HG03571 (cell line): ENCODE measurements at regions not wholly inside any gene's neighbourhood (a gene's known extent, or its start where the extent isn't known, plus 50 kb on each side); places are given as distances from the start of the nearest gene placed in this dataset.
"Not testable (repeated sequence)": the region's sequence is repeated elsewhere in the genome, so short reads cannot be mapped to it uniquely, and the experiment has no call there.

Experiments
- ATAC-seq: cut with Tn5 transposase; IDR thresholded peaks from one replicate; pipeline ENCODE4 v1.9.1; 2021; ENCODE audit not compliant: unreplicated experiment

DNA sequence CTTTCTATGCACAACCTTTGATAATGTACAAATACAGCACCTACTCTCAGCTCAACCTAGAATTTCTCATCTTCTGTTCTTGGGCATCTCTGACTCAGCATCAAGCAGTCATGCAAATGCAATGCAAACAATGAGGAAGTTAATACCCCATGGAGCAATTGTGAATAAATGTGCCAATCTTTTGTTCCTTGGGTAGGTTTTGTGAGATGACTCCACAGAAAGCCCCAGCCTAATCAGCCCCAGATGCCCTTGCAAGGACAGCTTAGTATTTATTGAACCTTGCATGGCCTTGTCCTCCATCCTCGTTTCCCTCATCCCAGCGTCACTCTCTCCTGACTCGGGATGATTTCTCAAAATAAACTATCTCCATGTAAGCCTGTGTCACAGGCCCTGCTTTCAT lies 494.7 kb upstream of the NECTIN3 start:
- ATAC-seq: no peak

DNA sequence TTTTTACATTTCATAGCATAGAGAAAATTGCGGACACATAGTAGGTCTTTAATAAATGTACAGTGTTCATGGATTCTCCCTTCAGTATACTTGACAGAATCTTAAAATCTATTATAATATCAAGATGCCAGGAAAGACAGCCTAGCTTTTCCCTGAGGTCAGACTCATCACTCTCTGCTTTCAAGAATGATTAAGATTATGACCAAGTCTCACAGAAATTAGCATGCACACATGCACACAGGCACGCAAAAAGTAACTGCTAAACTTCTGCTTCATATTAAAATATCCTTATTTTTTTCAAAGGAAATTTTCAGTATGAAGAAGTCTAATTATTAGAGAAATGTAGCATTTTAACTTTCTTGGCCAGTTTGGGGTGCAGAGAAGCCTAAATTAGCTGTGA lies 493.8 kb upstream of the NECTIN3 start:
- no peak for ATAC-seq

GRCh38 chr3:110579840-110580550 lies 491.6 kb upstream of the NECTIN3 start:
- ATAC-seq: no peak

- no peak for ATAC-seq
These were observed 488.2 kb upstream of the NECTIN3 start for GRCh38 chr3:110583373-110583935.

DNA sequence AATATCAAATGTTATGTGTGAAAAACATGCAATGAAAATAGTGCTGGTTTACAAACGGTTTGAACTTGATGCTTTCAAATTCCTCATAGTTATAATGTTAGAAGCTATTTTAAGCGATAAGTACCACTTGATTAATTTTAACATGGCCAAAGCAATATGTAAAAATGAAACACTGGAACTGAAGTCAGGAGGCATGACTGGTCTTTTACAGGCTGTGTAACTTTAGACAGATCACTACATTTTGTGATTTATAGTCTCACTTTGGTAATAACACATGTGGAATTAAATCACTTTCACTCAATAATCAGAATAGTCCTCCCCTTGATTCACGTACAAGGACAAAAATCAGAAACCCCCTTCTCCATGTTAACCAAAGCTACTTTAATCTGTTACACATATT lies 482.7 kb upstream of the NECTIN3 start:
- ATAC-seq: no peak

DNA sequence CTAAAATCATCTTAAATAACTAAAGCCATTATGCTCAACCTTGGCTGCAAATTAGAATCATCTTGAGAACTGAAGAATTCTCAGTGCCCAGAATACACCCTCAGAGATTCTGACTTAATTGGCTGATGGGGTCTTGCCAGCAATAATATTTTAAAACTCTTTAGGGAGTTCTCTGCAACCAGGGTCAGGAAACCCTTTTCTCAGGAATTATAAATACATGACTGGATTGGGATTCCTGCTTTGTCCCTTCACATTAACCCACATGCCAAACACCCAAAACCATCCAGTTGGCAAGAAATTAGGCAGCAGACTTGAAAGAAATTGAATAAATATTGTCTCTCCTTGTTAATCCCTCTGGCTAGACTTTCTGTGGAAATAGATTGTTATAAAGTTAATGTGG lies 482.3 kb upstream of the NECTIN3 start:
- ATAC-seq: no peak

DNA sequence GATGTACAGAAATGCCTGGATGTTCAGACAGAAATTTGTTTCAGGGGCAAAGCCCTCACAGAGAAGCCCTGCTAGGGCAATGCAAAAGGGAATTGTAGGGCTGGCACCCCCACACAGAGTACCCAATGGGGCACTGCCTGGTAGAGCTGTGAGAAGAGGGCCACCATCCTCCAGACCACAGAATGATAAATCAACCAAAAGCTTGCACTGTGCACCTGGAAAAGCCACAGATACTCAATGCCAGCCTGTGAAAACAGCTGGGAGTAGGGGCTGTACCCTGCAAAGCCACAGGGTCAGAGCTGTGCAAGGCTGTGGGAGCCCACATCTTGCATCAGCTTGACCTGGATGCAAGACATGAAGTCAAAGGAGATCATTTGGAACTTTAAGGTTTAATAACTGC lies 477.9 kb upstream of the NECTIN3 start:
- no peak for ATAC-seq

DNA sequence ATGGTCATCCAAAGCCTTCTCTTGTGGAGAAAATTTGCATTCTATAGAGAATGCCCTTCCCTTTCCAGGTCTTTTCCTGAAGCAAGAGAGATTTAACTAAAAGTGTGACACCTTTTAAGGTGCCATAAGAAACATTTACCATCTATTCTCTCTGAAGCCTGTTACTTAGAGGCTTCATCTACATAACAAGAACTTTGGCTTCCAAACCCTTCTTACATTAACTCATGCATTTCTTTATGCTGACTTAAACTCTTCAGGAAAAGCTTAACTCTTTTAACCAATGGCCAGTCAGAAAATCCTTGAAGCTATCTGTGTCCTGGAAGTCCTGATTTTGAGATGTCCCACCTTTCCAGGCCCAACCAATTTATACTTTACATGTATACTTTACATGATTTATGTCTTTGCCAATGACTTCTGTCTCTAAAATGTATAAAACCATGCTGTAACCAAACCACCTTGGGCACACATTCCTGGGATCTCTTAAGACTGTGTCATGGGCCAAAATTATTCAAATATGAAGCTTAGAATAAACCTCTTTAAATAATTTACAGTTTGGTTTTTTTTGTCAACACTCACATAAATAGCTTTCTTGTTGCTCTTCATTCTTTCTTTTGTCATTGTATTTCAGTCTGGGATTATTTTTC lies 472.6 kb upstream of the NECTIN3 start:
- no peak for ATAC-seq

GRCh38 chr3:110608566-110608965 lies 463.1 kb upstream of the NECTIN3 start:
- ATAC-seq: no peak

- no peak for ATAC-seq
These were observed 459.6 kb upstream of the NECTIN3 start for GRCh38 chr3:110612045-110612444.

DNA sequence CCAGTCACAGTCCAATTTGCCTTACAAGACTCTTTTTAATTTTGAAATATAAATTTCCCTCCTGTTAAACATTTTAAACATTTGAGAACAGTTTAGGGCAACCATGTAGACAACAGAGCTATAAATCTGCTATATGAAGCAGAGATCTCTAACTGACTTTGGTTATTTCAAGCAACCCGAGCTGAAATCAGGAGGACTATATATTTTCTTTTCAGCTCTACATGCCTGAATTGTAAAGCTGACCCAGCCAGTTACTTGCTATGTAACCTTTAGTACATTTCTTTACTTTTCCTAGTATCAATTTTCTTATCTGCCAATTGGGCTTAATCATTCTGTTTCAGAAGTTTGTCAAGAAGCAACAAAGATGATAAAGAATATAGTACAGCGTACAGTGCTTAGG lies 457.4 kb upstream of the NECTIN3 start:
- ATAC-seq: no peak

- no peak for ATAC-seq
These were observed 456.2 kb upstream of the NECTIN3 start for GRCh38 chr3:110615454-110615853.

- no peak for ATAC-seq
These were observed 452.9 kb upstream of the NECTIN3 start for GRCh38 chr3:110618512-110619226.

- no peak for ATAC-seq
These were observed 451.5 kb upstream of the NECTIN3 start for GRCh38 chr3:110620118-110620517.

GRCh38 chr3:110623571-110623970 lies 448.0 kb upstream of the NECTIN3 start:
- no peak for ATAC-seq

GRCh38 chr3:110624576-110624975 lies 447.0 kb upstream of the NECTIN3 start:
- ATAC-seq: no peak

GRCh38 chr3:110625201-110625747 lies 446.3 kb upstream of the NECTIN3 start:
- no peak for ATAC-seq

GRCh38 chr3:110626652-110627111 lies 444.9 kb upstream of the NECTIN3 start:
- not testable (repeated sequence) for ATAC-seq

- ATAC-seq: no peak
These were observed 442.8 kb upstream of the NECTIN3 start for GRCh38 chr3:110628650-110629301.

DNA sequence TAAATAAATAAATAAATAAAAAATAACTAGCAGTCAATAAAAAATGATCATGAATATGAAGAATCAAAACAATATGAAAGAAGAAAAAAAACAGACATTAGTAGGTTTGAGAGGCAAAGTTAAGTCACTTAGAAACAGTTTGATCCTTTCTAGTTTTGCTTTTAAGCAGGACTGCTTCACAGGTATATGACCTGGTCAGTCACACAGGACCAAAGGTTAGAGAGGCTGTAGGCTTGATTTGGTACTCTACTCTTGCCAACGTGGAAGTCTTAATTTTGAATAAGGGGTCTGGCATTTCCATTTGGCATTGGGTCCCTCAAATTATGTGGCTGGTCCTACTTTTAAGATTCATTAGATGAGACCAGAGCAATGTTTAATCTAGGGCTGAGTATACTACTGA lies 441.7 kb upstream of the NECTIN3 start:
- no peak for ATAC-seq

DNA sequence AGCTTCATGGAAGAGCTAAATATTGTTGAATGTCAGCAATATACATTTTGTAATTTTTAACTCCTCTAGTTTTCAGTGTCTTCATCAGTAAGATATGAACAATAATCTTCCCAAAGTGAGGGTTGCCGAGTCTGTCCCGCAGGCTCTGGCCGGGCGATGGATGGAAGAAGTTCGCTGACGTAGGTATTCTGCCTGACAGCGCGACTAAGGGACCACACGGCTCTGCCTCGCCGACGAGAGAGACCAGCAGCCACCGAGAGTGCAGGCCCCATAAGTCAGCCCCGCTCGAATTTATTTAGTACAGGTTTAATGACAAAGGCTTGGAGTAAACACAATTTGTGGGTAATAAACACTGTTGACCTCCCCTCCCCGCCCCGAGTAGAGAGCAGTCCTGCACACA lies 427.4 kb upstream of the NECTIN3 start:
- no peak for ATAC-seq
